ENCODE measurements at regions not wholly inside any gene's neighbourhood (a gene's known extent, or its start where the extent isn't known, plus 50 kb on each side); places are given as distances from the start of the nearest gene placed in this dataset.

- no peaks in the 10 kb centered on the region for H3K36me3 ChIP-seq
- H3K4me3 ChIP-seq: no peak overlapping the region
- H3K9me3 ChIP-seq (ENCODE audit: low read depth): no peaks in the 10 kb centered on the region
- no peak overlapping the region for H3K27ac ChIP-seq
- no peak for DNase-seq (ENCODE audit: low read depth in 1 of 2, low spot score in 1 of 2)
- H3K4me1 ChIP-seq (ENCODE audit: low read depth): no peaks in the 10 kb centered on the region
- no peaks in the 10 kb centered on the region for H3K27me3 ChIP-seq
- TF ChIP-seq, protein P1, sequence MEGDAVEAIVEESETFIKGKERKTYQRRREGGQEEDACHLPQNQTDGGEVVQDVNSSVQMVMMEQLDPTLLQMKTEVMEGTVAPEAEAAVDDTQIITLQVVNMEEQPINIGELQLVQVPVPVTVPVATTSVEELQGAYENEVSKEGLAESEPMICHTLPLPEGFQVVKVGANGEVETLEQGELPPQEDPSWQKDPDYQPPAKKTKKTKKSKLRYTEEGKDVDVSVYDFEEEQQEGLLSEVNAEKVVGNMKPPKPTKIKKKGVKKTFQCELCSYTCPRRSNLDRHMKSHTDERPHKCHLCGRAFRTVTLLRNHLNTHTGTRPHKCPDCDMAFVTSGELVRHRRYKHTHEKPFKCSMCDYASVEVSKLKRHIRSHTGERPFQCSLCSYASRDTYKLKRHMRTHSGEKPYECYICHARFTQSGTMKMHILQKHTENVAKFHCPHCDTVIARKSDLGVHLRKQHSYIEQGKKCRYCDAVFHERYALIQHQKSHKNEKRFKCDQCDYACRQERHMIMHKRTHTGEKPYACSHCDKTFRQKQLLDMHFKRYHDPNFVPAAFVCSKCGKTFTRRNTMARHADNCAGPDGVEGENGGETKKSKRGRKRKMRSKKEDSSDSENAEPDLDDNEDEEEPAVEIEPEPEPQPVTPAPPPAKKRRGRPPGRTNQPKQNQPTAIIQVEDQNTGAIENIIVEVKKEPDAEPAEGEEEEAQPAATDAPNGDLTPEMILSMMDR (IDR thresholded peaks at IDR 0.05; ENCODE audit: low read depth, low read length): no peak
Observed at GRCh38 chr10:130959752-130960195, 351.7 kb downstream of the TCERG1L start.

GRCh38 chr10:130960531-130960930 is 351.0 kb downstream of the TCERG1L start:
- Histone ChIP-seq H3K9me3 (ENCODE audit: low read depth) (no peaks in the 10 kb centered on the region), H3K27ac (no peak overlapping the region), H3K36me3 (no peaks in the 10 kb centered on the region), H3K4me3 (no peak overlapping the region), H3K4me1 (ENCODE audit: low read depth) (no peaks in the 10 kb centered on the region), H3K27me3 (no peaks in the 10 kb centered on the region)
- TF ChIP-seq, protein P1 (IDR thresholded peaks at IDR 0.05; ENCODE audit: low read depth, low read length): no peak
- no peak for DNase-seq (ENCODE audit: low read depth in 1 of 2, low spot score in 1 of 2)

DNA sequence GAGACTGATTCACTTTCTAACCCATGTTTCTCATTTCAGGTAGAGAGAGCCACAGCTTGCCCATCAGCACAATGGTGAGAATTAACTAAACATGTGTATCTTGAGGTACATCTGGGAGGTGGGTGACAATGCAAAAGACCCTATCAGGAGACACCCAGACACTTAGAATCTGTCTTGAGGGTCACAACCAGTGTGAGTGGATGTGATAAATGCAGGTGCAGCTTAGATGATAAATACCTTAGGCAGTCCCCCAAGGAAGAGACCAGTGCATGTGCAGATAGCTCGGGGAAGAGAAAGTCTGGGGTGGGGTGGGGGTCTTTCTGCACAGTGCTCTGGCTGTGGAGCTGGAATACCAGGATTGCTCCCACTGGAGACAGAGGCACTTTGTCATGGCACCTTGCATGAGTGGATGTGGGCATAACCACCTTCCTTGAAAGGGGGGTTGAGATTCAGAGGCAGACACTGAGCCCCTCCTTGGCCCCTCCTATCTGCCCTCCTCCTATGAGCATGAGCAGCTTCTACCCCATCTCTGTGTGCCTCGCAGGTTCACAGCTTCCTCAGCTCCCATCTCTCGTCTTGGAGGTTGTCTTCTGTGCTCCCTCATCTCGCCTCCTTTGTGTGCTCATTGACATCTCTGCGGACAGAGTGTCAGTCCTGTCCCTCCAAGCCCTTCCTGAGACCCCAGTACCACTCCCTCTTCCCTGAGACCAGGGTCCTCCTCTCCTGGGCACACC is 349.8 kb downstream of the TCERG1L start:
- TF ChIP-seq, protein P1 (IDR thresholded peaks at IDR 0.05; ENCODE audit: low read depth, low read length): no peak
- H3K9me3 ChIP-seq (ENCODE audit: low read depth): no peaks in the 10 kb centered on the region
- no peak overlapping the region for H3K27ac ChIP-seq
- no peak overlapping the region for H3K4me3 ChIP-seq
- H3K36me3 ChIP-seq: no peaks in the 10 kb centered on the region
- no peak for DNase-seq (ENCODE audit: low read depth in 1 of 2, low spot score in 1 of 2)
- H3K27me3 ChIP-seq: no peaks in the 10 kb centered on the region
- H3K4me1 ChIP-seq (ENCODE audit: low read depth): no peaks in the 10 kb centered on the region

DNA sequence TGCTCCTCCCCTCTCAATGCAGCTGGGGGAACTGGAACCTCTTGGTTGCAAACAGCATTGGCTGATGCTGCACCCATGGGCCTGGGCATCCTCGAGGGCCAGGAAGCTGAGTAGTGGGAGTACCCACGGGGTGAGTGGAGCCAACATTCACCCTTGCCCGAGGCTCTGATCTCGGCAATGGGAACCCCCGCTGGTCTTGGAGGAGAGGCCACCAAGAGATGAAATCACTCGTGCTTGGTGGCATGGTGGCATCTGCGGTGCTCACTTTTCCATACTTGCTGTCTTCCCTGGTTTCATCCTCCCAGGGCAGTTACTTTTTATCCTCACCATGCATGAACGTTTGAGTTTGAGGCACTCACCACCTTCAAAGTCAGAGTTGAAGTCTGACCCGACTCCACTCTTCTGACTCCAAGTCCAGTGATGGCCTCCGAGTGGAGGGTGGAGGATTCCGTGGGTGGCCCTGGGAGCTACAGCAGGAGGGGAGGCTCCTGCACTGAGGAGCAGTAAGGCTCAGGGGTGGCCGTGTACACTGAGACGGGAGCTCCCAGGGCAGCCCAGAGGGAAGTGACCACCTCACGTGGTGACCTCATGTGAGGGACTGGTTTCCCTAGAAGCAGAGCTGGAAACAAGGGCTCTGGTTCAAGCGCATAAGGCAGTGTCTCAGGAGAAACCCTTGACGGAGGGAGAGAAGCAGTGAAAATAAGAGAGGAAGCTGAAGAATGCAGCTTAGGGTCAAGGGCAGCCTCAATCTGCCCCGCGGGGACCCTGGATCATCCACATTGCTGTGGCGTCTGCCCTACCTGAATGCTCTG is 349.1 kb downstream of the TCERG1L start:
- TF ChIP-seq, protein P1 (IDR thresholded peaks at IDR 0.05; ENCODE audit: low read depth, low read length): no peak
- no peaks in the 10 kb centered on the region for H3K9me3 ChIP-seq (ENCODE audit: low read depth)
- no peaks in the 10 kb centered on the region for H3K36me3 ChIP-seq
- no peak overlapping the region for H3K27ac ChIP-seq
- no peak for DNase-seq (ENCODE audit: low read depth in 1 of 2, low spot score in 1 of 2)
- H3K4me1 ChIP-seq (ENCODE audit: low read depth): no peaks in the 10 kb centered on the region
- H3K27me3 ChIP-seq: no peaks in the 10 kb centered on the region
- no peak overlapping the region for H3K4me3 ChIP-seq

GRCh38 chr10:130963052-130963393 is 348.5 kb downstream of the TCERG1L start:
- H3K4me1 ChIP-seq (ENCODE audit: low read depth): no peaks in the 10 kb centered on the region
- H3K9me3 ChIP-seq (ENCODE audit: low read depth): no peaks in the 10 kb centered on the region
- no peak for DNase-seq (ENCODE audit: low read depth in 1 of 2, low spot score in 1 of 2)
- TF ChIP-seq, protein P1 (IDR thresholded peaks at IDR 0.05; ENCODE audit: low read depth, low read length): no peak
- H3K4me3 ChIP-seq: no peak overlapping the region
- H3K27ac ChIP-seq: no peak overlapping the region
- no peaks in the 10 kb centered on the region for H3K27me3 ChIP-seq
- no peaks in the 10 kb centered on the region for H3K36me3 ChIP-seq
